GM23338 (cell line): ENCODE measurements at regions not wholly inside any gene's neighbourhood (a gene's known extent, or its start where the extent isn't known, plus 50 kb on each side); places are given as distances from the start of the nearest gene placed in this dataset.
"Not testable (repeated sequence)": the region's sequence is repeated elsewhere in the genome, so short reads cannot be mapped to it uniquely, and the experiment has no call there.

Experiments used
- ATAC-seq: fragments of 200-7000 bp; cut with Tn5 transposase; 3 replicates; pipeline ENCODE4 v1.9.1; 2020
- DNase-seq: peaks from one replicate; pipeline ENCODE4 v3.0.0-alpha.2; 2015; ENCODE audit warnings: low spot score
- H2AFZ ChIP-seq: fragments of 200-600 bp; sonication (generic); 2 replicates; pipeline ENCODE4 v1.8.0; 2016; ENCODE audit warnings: antibody characterized with exemption, mild to moderate bottlenecking, moderate library complexity
- H3F3A ChIP-seq: fragments of 200-600 bp; sonication (generic); replicated peaks from 2 replicates; pipeline ENCODE4 v1.8.0; 2017; ENCODE audit warnings: antibody characterized with exemption, mixed run types, low read depth
- H3K27ac ChIP-seq: fragments of 200-600 bp; sonication (generic); 2 replicates; pipeline ENCODE4 v1.6.1; 2016; ENCODE audit warnings: low read depth
- H3K27me3 ChIP-seq: fragments of 200-600 bp; sonication (generic); 2 replicates; pipeline ENCODE4 v1.8.0; 2016; ENCODE audit warnings: mild to moderate bottlenecking, mixed run types, moderate library complexity; ENCODE audit not compliant: insufficient read depth
- H3K36me3 ChIP-seq: fragments of 200-600 bp; sonication (generic); 2 replicates; pipeline ENCODE4 v1.8.0; 2016; ENCODE audit warnings: mild to moderate bottlenecking; ENCODE audit not compliant: insufficient read depth
- H3K4me1 ChIP-seq: fragments of 200-600 bp; sonication (generic); 2 replicates; pipeline ENCODE4 v1.8.0; 2016; ENCODE audit warnings: mild to moderate bottlenecking, moderate library complexity; ENCODE audit not compliant: insufficient read depth
- H3K4me2 ChIP-seq: fragments of 200-600 bp; sonication (generic); 2 replicates; pipeline ENCODE4 v1.7.1; 2017; ENCODE audit warnings: mixed run types
- H3K4me3 ChIP-seq: fragments of 200-600 bp; sonication (generic); 2 replicates; pipeline ENCODE4 v1.6.1; 2016; ENCODE audit warnings: mixed run types
- H3K79me2 ChIP-seq: fragments of 200-600 bp; sonication (generic); replicated peaks from 2 replicates; pipeline ENCODE4 v1.8.0; 2017; ENCODE audit warnings: mild to moderate bottlenecking; ENCODE audit not compliant: insufficient read depth
- H3K9me2 ChIP-seq: fragments of 200-600 bp; sonication (generic); 2 replicates; pipeline ENCODE4 v1.8.0; 2017; ENCODE audit not compliant: insufficient read depth
- H4K20me1 ChIP-seq: fragments of 200-600 bp; sonication (generic); replicated peaks from 2 replicates; pipeline ENCODE4 v1.8.0; 2017; ENCODE audit warnings: mild to moderate bottlenecking; ENCODE audit not compliant: insufficient read depth
- H3K27ac Mint-ChIP-seq: 2 replicates; pipeline ENCODE4 v1.8.0; 2020; ENCODE audit warnings: inconsistent platforms, mild to moderate bottlenecking, moderate library complexity, mixed read lengths
- H3K27me3 Mint-ChIP-seq: 3 replicates; pipeline ENCODE4 v1.8.0; 2022; ENCODE audit warnings: low read depth, mild to moderate bottlenecking, moderate library complexity, mixed read lengths, inconsistent platforms; ENCODE audit not compliant: insufficient read depth, poor library complexity
- H3K36me3 Mint-ChIP-seq: 3 replicates; pipeline ENCODE4 v1.8.0; 2021; ENCODE audit warnings: low read depth, mild to moderate bottlenecking, inconsistent platforms, moderate library complexity, mixed read lengths
- H3K4me1 Mint-ChIP-seq: 3 replicates; pipeline ENCODE4 v1.8.0; 2020; ENCODE audit warnings: mild to moderate bottlenecking, inconsistent platforms, mixed read lengths
- H3K4me3 Mint-ChIP-seq: 3 replicates; pipeline ENCODE4 v1.8.0; 2021; ENCODE audit warnings: moderate library complexity, mild to moderate bottlenecking, inconsistent platforms, mixed read lengths
- H3K9me3 Mint-ChIP-seq: 3 replicates; pipeline ENCODE4 v1.8.0; 2020; ENCODE audit warnings: moderate library complexity, mild to moderate bottlenecking, inconsistent platforms, mixed read lengths
- CREB1 ChIP-seq: fragments of 250-450 bp; sonication (Bioruptor Pico); IDR thresholded peaks from 2 replicates; pipeline ENCODE4 v1.5.0; 2020; ENCODE audit warnings: low read depth, mild to moderate bottlenecking, moderate library complexity
- EZH2 ChIP-seq: fragments of 200-600 bp; sonication (generic); IDR thresholded peaks from one replicate; pipeline ENCODE4 v1.8.0; 2017; ENCODE audit warnings: antibody characterized with exemption, mild to moderate bottlenecking, low read depth; ENCODE audit not compliant: unreplicated experiment
- JUNB ChIP-seq: IDR thresholded peaks from one replicate; pipeline ENCODE4 v1.6.1; 2016; ENCODE audit warnings: antibody characterized with exemption; ENCODE audit not compliant: unreplicated experiment
- NANOG ChIP-seq: IDR thresholded peaks from 2 replicates; pipeline ENCODE4 v1.6.1; 2016; ENCODE audit warnings: antibody characterized with exemption, borderline replicate concordance
- POLR2AphosphoS5 ChIP-seq: IDR thresholded peaks from 2 replicates; pipeline ENCODE4 v1.6.1; 2016; ENCODE audit warnings: antibody characterized with exemption, low read depth
- ZNF114 ChIP-seq: fragments of 250-450 bp; sonication (Bioruptor Pico); IDR thresholded peaks from 2 replicates; pipeline ENCODE4 v1.5.0; 2020; ENCODE audit warnings: mild to moderate bottlenecking, moderate library complexity
- ZNF331 ChIP-seq: fragments of 250-450 bp; sonication (Bioruptor Pico); IDR thresholded peaks from 2 replicates; pipeline ENCODE4 v1.5.0; 2020; ENCODE audit warnings: low read depth, mild to moderate bottlenecking, moderate library complexity
- TF ChIP-seq, protein P1 (sequence below): IDR thresholded peaks from one replicate; pipeline ENCODE4 v1.6.1; 2018; ENCODE audit warnings: antibody characterized with exemption; ENCODE audit not compliant: unreplicated experiment
- TF ChIP-seq, protein P2 (sequence below), 2 experiments: fragments of 200-600 bp in 1 of 2; sonication (generic) in 1 of 2; conservative IDR thresholded peaks; 2 replicates each; pipeline versions ENCODE4 v1.5.1 to v1.6.1; 2016 to 2017; ENCODE audit warnings: antibody characterized with exemption in 2 of 2, low read depth in 2 of 2, mild to moderate bottlenecking in 2 of 2, moderate library complexity in 1 of 2
- TF ChIP-seq, protein P3 (sequence below): IDR thresholded peaks from 2 replicates; pipeline ENCODE4 v1.6.1; 2016; ENCODE audit warnings: antibody characterized with exemption

DNA sequence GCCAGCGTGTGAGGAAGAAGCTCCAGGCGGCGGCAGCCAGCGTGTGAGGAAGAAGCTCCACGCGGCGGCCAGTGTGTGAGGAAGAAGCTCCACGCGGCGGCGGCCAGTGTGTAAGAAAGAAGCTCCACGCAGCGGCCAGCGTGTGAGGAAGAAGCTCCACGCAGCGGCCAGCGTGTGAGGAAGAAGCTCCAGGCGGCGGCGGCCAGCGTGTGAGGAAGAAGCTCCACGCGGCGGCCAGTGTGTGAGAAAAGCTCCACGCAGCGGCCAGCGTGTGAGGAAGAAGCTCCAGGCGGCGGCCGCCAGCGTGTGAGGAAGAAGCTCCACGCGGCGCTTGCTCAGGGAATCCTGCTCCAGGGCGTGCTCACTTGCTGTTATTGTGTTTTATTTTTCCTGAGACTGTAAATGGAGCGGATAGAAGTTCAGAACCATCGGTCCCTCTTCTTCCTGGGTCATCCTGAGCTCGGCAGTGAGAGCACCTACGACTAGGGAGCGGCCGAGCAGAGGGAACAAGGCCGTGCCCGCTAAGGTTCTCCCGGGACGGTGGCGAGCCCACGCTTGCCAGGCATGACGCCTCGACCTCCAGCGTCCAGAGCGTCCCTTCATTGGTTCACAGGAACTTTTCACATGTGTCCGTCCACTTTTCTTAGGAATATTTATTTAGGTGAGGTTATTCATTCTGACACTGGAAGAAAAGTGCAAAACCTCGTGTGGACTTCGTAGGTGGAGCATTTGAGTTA, 94.2 kb downstream of the TMEM18 start:
- Histone ChIP-seq H2AFZ (no peak overlapping the region), H3K9me2 (no peaks in the 10 kb centered on the region), H3K36me3 (no peaks in the 10 kb centered on the region), H3F3A (no peaks in the 10 kb centered on the region), H3K27ac (no peak overlapping the region), H3K79me2 (no peaks in the 10 kb centered on the region), H3K4me2 (no peak overlapping the region), H3K4me3 (no peak overlapping the region), H3K4me1 (no peaks in the 10 kb centered on the region), H4K20me1 (no peaks in the 10 kb centered on the region), H3K27me3 (no peaks in the 10 kb centered on the region)
- no peak for ATAC-seq
- no peaks in the 10 kb centered on the region for H3K36me3 Mint-ChIP-seq
- H3K4me1 Mint-ChIP-seq, result peaks cover 4% of the 10 kb centered on the region; the same call in 2 of the 3 replicates
- peaks cover 4% of the 10 kb centered on the region for H3K27me3 Mint-ChIP-seq
- no peaks in the 10 kb centered on the region for H3K9me3 Mint-ChIP-seq
- TF ChIP-seq ZNF114 (no peak), JUNB (no peak), NANOG (no peak), CREB1 (no peak)
- TF ChIP-seq, protein P1, sequence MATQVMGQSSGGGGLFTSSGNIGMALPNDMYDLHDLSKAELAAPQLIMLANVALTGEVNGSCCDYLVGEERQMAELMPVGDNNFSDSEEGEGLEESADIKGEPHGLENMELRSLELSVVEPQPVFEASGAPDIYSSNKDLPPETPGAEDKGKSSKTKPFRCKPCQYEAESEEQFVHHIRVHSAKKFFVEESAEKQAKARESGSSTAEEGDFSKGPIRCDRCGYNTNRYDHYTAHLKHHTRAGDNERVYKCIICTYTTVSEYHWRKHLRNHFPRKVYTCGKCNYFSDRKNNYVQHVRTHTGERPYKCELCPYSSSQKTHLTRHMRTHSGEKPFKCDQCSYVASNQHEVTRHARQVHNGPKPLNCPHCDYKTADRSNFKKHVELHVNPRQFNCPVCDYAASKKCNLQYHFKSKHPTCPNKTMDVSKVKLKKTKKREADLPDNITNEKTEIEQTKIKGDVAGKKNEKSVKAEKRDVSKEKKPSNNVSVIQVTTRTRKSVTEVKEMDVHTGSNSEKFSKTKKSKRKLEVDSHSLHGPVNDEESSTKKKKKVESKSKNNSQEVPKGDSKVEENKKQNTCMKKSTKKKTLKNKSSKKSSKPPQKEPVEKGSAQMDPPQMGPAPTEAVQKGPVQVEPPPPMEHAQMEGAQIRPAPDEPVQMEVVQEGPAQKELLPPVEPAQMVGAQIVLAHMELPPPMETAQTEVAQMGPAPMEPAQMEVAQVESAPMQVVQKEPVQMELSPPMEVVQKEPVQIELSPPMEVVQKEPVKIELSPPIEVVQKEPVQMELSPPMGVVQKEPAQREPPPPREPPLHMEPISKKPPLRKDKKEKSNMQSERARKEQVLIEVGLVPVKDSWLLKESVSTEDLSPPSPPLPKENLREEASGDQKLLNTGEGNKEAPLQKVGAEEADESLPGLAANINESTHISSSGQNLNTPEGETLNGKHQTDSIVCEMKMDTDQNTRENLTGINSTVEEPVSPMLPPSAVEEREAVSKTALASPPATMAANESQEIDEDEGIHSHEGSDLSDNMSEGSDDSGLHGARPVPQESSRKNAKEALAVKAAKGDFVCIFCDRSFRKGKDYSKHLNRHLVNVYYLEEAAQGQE, result no peak
- no peak overlapping the region for H3K4me3 Mint-ChIP-seq
- no peak for DNase-seq
- H3K27ac Mint-ChIP-seq, result no peak overlapping the region

DNA sequence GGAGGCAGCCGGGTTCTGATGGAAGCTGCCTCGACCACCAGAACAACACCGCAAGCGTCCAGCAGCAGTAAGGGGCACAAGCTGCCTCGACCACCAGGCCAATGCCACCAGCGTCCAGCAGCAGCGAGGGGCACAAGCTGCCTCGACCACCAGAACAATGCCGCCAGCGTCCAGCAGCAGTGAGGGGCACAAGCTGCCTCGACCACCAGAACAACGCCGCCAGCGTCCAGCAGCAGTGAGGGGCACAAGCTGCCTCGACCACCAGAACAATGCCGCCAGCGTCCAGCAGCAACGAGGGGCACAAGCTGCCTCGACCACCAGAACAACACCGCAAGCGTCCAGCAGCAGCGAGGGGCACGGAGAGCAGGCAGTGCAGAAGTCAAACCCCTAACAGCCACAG, 94.9 kb downstream of the TMEM18 start:
- H3K9me3 Mint-ChIP-seq, H3K27me3 ChIP-seq, H3K27ac Mint-ChIP-seq: not testable (repeated sequence)

DNA sequence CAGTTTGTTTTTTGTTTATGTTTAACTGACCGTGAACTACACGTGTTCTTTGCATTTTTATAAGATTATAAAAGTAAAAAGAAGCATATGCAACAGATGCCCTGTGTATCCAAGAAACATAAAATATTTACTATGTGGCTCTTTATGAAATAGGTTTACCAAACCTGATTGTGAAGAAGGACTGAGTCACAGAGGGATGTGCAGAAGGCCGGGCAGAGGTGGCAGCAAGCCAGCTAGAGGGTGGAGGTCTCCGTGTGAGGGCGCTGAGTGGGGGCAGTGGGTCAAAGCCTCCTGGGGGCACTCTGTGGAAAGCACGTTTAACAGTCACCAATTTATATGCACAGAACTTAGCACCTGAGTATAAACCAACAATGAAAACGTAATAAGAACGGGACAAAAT, 97.2 kb downstream of the TMEM18 start:
- Histone ChIP-seq H3K9me2 (no peaks in the 10 kb centered on the region), H3K4me1 (no peaks in the 10 kb centered on the region), H3K27ac (no peak overlapping the region), H4K20me1 (no peaks in the 10 kb centered on the region), H3K27me3 (no peaks in the 10 kb centered on the region), H3K4me3 (no peak overlapping the region), H3F3A (no peaks in the 10 kb centered on the region), H2AFZ (no peak overlapping the region), H3K4me2 (no peak overlapping the region), H3K36me3 (no peaks in the 10 kb centered on the region), H3K79me2 (no peaks in the 10 kb centered on the region)
- Mint-ChIP-seq H3K36me3 (no peaks in the 10 kb centered on the region), H3K4me1 (peaks cover under 1% of the 10 kb centered on the region; the same call in 2 of the 3 replicates), H3K27ac (no peak overlapping the region), H3K4me3 (no peak overlapping the region), H3K9me3 (peaks cover 9% of the 10 kb centered on the region; the same call in 2 of the 3 replicates), H3K27me3 (peaks cover 5% of the 10 kb centered on the region)
- no peak for DNase-seq
- ATAC-seq, result no peak
- TF ChIP-seq POLR2AphosphoS5, result no peak
- TF ChIP-seq, protein P2, sequence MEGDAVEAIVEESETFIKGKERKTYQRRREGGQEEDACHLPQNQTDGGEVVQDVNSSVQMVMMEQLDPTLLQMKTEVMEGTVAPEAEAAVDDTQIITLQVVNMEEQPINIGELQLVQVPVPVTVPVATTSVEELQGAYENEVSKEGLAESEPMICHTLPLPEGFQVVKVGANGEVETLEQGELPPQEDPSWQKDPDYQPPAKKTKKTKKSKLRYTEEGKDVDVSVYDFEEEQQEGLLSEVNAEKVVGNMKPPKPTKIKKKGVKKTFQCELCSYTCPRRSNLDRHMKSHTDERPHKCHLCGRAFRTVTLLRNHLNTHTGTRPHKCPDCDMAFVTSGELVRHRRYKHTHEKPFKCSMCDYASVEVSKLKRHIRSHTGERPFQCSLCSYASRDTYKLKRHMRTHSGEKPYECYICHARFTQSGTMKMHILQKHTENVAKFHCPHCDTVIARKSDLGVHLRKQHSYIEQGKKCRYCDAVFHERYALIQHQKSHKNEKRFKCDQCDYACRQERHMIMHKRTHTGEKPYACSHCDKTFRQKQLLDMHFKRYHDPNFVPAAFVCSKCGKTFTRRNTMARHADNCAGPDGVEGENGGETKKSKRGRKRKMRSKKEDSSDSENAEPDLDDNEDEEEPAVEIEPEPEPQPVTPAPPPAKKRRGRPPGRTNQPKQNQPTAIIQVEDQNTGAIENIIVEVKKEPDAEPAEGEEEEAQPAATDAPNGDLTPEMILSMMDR (conservative IDR thresholded peaks at IDR 0.05; ENCODE audit: low read depth in 2 of 2), result no peak
- no peak for TF ChIP-seq EZH2
- TF ChIP-seq ZNF331 (CRISPR knock-in tag), result no peak
- TF ChIP-seq, protein P3, sequence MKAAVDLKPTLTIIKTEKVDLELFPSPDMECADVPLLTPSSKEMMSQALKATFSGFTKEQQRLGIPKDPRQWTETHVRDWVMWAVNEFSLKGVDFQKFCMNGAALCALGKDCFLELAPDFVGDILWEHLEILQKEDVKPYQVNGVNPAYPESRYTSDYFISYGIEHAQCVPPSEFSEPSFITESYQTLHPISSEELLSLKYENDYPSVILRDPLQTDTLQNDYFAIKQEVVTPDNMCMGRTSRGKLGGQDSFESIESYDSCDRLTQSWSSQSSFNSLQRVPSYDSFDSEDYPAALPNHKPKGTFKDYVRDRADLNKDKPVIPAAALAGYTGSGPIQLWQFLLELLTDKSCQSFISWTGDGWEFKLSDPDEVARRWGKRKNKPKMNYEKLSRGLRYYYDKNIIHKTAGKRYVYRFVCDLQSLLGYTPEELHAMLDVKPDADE, result no peak

More for the DNA sequence above, 94.9 kb downstream of the TMEM18 start:
- not testable (repeated sequence) for H3K36me3 ChIP-seq, H3K36me3 Mint-ChIP-seq, H3K4me2 ChIP-seq, H3K27ac ChIP-seq, DNase-seq, H3K9me2 ChIP-seq, H3K4me1 ChIP-seq, H4K20me1 ChIP-seq, H3K4me1 Mint-ChIP-seq, ATAC-seq, H3K79me2 ChIP-seq, H3K27me3 Mint-ChIP-seq, H3K4me3 ChIP-seq, H3K4me3 Mint-ChIP-seq, H2AFZ ChIP-seq, H3F3A ChIP-seq
